Renal cortex interstitium (tissue), 11 donors: ENCODE measurements at regions not wholly inside any gene's neighbourhood (a gene's known extent, or its start where the extent isn't known, plus 50 kb on each side); places are given as distances from the start of the nearest gene placed in this dataset.
A peak's percentile ranks its signal among the peaks of the same experiment; 100 is the strongest.

Source experiments
- DNase-seq, 11 donors: peaks; one replicate each; pipeline ENCODE4 v3.0.0-alpha.2; 2013; ENCODE audit warnings: low read depth in 9 of 11, low spot score in 4 of 11; ENCODE audit errors: extremely low read depth in 1 of 11

DNA sequence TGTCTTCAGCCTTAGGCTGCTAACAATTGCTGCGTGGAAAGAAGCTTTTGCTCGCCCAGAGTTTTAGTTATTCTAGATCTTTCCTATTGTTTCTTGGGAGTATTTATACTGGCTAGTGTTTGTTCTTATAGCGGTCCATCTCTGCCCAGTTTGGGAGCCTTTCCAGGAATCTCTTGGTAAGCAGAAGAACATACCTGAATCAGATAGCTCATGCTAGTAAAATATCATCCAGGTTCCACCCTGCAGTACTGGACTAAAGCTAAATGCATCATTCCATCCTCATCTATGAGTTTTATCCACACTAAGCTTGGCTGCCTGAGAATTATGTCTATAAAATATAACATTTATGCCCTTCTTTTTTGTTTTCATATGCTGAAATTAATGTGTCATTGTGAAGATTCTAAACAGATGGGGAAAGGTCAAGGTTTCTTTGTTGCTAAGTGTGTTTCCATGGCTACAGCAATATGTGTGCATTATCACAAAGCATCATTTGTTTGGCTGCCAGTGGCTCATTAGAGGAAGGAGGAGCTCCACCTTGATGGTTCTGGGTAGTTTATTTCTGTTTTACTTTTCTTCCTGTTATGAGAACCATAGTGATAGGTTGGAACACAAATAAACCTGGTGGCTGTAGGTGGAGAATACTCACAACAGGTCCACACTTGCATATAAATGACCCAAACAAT is 182.8 kb downstream of the PIK3C3 start:
- DNase-seq: no peak

DNA sequence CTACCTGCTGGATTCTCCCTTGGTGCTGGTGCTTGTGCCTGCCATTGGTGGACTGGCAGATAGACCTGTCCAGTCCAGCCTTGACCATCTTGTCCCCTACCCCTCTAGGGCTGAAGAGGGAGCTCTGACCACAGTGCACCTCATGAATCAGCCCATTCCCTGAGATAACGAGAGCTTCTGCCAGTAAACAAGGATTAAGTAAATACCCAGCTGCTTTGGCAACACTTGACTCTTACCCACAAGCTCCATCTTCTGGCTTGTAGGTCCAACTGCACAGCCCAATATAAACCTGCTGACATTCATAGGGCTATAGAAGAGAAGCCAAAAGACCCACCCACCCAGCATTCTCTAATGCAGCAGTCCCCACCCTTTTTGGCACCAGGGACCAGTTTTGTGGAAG is 186.4 kb downstream of the PIK3C3 start:
- no peak for DNase-seq

DNA sequence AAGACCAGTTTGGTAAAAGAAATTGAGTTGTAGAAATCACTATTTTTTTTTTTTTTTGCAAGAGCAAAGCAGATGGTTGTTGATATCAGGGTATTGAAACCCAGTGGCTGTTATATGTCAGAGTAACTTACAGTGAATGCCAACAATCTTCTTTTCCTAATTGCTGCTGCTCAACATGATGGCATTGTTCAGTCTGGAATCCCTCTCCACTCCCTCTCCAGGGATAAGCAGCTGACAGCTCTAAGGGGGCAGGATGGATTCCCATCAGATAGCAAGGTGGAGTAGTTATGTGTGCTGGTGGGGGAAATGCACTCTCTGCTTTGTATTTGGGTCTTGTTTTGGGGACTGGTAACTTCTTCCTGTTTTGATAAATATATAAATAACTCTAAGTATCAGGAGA is 200.0 kb downstream of the PIK3C3 start:
- DNase-seq: no peak

DNA sequence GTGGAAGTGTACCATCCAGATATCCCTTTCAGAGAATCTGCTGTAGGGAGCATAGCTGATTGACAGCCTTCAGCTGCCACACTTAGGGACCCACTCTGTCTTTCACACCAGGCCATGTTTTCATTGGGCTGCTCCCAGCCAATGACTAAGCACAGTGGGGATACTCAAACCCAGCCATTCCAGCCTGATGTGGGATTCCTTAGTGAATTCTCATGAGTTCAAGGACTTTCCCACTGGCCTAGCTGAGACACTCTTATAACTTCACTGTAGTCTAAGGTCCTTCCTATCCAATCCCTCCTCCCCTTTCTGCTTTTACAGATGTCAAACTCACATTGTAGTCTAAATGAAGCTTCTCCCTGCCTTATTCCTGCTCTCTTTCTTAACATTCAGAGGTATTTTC is 201.2 kb downstream of the PIK3C3 start:
- no peak for DNase-seq

DNA sequence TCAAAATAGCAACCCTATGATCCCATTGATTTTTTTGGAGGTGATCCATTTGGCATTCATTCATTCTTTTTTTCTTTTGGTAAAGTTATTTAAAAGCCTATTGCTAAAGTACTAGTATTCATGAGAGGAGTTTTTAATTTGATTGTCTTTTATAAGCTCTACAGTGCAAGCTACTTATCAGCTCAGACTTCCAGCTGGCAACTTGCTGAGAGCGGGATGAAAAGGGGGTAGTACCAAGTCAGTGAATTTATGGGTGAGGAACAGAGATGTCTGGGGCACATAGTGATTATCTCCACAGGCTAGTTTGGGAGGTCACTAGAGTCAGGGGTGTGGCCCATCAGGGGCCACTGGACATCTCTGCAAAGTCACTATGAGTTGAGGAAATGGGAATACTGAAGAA is 202.4 kb downstream of the PIK3C3 start:
- no peak for DNase-seq

GRCh38 chr18:42157878-42158277 is 202.8 kb downstream of the PIK3C3 start:
- DNase-seq: no peak

- DNase-seq: peak in 1 of 11 donors; percentile 11
Measured at GRCh38 chr18:42159146-42159545, 204.1 kb downstream of the PIK3C3 start.

GRCh38 chr18:42163321-42163720 is 208.3 kb downstream of the PIK3C3 start:
- DNase-seq: no peak

DNA sequence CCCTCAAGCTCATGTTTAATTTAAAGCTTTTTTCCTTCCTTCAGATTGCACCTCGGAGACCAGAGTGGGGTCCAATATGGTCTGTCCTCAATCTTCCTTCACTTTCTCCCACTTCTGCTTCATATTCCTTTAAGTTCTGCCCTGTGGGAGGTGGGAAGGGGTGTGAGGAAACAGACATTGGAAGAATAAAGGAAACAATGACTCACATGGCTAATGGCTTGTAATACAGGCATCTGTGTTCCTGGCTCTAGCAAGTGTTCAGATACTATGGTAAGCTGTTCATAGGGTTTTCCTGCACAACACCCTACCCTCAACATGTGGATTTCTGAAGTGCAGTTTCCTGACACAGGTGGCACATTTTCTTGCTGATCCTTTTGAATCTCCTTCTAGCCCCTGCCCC is 209.5 kb downstream of the PIK3C3 start:
- no peak for DNase-seq

GRCh38 chr18:42165922-42166513 is 211.0 kb downstream of the PIK3C3 start:
- DNase-seq: no peak

- no peak for DNase-seq
Measured at GRCh38 chr18:42168487-42168886, 213.5 kb downstream of the PIK3C3 start.

DNA sequence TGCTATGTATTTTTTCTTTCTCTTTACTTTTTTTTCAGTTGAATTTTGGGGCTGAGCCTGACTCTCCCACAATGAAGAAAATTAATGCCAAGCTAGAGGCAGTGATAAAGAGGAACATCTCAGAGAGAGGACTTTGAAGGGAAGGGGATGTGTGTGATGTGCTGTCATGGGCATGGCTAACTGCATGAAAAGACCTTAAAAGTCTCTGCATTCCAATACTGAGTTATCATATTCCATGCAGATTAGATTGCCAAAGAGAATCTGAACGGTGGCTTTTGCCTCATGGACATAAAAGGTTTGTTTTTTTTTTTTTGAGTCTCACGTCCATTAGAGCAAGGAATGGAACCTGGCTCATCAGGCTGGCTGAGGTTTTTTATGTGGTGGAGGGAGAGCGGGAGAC is 213.9 kb downstream of the PIK3C3 start:
- DNase-seq: no peak

- DNase-seq: peak in 8 of 11 donors; percentile 6 to 50 (median 37)
Measured at GRCh38 chr18:42174909-42175308, 219.9 kb downstream of the PIK3C3 start.

- no peak for DNase-seq
Measured at GRCh38 chr18:42176599-42176998, 221.6 kb downstream of the PIK3C3 start.

DNA sequence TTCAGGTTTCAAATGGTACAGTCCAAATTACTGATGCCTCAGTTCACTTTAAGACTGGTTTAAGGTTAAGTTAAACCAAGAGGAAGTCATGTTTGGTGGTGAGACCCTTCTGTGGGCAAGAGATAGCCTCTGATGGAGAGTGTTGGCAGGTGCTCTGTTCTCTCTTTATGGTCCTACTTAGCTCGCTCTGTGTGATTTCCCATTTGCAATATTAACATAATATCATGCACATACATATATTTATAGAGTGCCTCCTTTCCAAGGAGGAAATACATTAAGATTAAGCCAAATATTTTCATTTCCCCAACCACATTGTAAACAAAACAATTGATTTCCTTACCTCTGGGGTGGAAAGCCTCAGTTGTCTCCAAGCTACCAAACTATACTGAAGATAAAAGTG is 222.4 kb downstream of the PIK3C3 start:
- DNase-seq: no peak

DNA sequence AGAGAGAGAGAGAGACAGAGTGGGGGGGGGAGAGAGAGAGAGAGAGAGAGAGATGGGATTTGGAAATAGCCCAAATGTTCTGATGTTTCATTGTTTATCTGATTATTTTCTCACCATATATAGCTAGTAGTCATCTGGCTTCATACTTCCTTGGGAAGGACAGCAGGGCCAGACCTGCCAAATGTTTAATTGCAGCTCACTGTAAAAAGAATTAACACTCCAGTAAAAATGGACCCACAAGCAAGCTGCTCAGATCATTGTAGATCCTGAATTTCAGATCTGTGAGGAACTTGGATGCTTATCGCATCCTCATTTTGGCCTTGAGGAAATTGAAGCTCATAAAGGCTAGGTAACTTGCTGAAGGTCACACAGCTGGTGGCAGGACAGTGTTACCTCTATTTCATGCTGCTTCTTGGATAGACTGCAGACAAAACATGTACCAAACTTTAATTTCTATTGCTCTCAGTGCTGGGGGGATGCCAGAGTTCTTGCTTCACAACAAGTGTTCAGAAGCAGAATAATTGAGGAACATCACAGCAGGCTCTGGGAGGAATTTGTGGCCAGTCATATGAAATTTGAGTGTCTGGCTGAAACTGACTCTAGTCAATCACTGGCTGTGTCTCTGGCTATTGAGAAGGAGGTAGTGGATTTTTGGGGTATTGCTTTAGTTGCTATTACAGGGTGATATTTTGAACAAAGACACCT is 223.5 kb downstream of the PIK3C3 start:
- no peak for DNase-seq

DNA sequence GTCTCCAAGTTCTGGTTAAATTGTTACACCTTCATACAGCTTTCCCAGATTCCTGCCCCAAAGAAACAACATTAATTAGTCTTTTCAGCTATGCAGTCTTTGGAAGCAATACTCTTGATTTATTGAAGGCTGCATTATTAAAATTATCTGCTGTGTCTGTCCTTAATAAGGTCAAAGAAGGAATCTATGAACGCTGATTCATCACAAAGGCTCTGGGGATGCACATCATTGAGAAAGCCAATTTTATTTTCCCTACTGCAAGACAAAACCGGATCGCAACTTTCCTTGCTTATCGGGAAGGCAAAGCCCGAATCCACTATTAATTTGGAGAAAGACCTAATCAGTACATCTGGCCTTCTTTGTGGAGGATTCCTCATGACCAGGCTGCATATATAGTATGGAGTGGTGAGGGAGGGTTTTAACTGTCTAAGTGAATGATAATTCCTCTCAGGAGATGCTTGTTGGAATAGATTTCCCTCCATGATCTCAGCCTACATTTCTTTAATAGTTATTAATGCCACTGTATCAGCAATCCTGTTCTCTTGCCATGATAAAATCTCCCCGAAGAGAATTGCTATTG is 224.6 kb downstream of the PIK3C3 start:
- no peak for DNase-seq

DNA sequence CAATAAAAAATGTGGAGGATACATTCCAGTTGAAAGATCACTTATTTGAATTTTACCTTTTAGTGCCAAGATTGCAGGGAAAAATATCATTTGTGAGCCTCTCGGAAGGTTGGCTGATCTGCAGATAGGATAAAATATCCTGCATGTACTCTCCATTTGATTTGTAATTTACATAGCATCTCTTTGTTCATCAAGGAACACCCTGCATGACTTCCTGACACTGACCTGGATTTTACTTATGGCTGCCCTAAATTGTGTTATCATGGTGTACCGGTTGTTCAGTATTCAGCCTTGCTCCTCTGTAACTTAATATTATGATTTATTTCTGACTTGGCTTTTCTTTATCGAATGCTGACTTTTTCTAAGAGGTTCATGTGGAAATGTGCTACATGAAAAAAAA is 226.4 kb downstream of the PIK3C3 start:
- DNase-seq: no peak

GRCh38 chr18:42182728-42183700 is 228.0 kb downstream of the PIK3C3 start:
- DNase-seq: no peak
